GM12874 (cell line): ENCODE measurements at regions not wholly inside any gene's neighbourhood (a gene's known extent, or its start where the extent isn't known, plus 50 kb on each side); places are given as distances from the start of the nearest gene placed in this dataset.

Experiments
- TF ChIP-seq, protein P1 (sequence below): IDR thresholded peaks from 2 replicates; pipeline ENCODE4 v1.5.1; 2011; ENCODE audit warnings: low read depth, mild to moderate bottlenecking, control low read depth, low read length, moderate library complexity; ENCODE audit not compliant: insufficient read depth

DNA sequence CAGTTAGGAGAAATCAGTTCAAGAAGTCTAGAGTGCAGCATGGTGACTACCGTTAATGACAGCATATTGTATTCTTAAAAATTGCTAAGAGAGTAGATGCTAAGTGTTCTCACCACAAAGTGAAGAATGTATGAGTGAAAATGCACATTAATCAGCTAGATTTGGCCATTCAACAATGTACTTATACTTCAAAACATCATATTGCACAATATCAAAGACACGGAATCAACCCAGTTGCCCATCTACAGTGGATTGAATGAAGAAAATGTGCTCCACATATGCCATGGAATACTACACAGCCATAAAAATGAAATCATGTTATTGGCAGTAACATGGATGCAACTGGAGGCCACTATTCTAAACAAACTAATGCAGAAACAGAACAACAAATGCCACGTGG, 119.9 kb upstream of the NDN start:
- TF ChIP-seq, protein P1, sequence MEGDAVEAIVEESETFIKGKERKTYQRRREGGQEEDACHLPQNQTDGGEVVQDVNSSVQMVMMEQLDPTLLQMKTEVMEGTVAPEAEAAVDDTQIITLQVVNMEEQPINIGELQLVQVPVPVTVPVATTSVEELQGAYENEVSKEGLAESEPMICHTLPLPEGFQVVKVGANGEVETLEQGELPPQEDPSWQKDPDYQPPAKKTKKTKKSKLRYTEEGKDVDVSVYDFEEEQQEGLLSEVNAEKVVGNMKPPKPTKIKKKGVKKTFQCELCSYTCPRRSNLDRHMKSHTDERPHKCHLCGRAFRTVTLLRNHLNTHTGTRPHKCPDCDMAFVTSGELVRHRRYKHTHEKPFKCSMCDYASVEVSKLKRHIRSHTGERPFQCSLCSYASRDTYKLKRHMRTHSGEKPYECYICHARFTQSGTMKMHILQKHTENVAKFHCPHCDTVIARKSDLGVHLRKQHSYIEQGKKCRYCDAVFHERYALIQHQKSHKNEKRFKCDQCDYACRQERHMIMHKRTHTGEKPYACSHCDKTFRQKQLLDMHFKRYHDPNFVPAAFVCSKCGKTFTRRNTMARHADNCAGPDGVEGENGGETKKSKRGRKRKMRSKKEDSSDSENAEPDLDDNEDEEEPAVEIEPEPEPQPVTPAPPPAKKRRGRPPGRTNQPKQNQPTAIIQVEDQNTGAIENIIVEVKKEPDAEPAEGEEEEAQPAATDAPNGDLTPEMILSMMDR: no peak

- TF ChIP-seq, protein P1: no peak
Measured at GRCh38 chr15:23823508-23823907, 136.4 kb upstream of the NDN start.

- TF ChIP-seq, protein P1: no peak
Measured at GRCh38 chr15:23828786-23829185, 141.7 kb upstream of the NDN start.

DNA sequence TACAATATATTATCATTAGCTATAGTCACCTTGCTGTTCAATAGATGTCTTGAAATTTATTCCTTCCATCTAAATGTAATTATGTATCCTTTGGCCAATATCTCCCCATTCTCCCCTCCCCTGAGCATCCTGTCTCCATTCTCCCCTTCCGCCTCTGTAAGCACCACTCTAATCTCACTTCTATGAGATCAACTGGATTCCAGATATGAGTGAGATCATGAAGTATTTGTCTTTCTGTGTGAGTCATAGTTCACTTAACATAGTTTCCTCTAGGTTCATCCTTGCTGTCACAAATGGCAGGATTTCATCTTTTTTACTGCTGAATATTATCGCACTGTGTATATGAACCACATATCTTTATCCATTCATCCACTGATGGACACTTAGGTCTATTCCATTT, 148.8 kb upstream of the NDN start:
- TF ChIP-seq, protein P1: no peak

GRCh38 chr15:23839893-23840474, 152.9 kb upstream of the NDN start:
- TF ChIP-seq, protein P1: no peak

DNA sequence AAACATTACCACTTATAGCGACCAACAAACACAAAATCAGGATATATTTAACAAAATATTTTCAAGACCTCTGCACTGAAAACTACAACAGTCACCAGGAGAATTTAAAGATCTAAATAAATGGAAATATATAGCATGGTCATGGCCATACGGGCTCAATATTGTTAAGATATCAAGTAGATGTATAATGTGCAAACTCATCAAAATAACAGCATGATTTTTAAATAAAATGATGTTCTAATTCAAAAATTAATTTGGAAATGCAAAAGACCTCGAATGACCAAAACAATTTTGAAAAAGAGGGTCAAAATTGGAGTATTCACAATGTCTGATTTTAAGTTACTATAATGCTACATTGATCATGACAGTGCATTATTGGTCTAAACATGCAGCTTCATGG, 159.1 kb upstream of the NDN start:
- TF ChIP-seq, protein P1: no peak

GRCh38 chr15:23850666-23851065, 163.6 kb upstream of the NDN start:
- TF ChIP-seq, protein P1: no peak
